Natural killer cell (primary cell): ENCODE measurements at regions not wholly inside any gene's neighbourhood (a gene's known extent, or its start where the extent isn't known, plus 50 kb on each side); places are given as distances from the start of the nearest gene placed in this dataset.
"Not testable (repeated sequence)": the region's sequence is repeated elsewhere in the genome, so short reads cannot be mapped to it uniquely, and the experiment has no call there.

Source experiments
- ATAC-seq, 3 donors: fragments of 150-1000 bp in 2 of 3; fragments of 200-7000 bp in 1 of 3; cut with Tn5 transposase; 1 replicate in 1 of 3; 2 replicates in 2 of 3; pipeline ENCODE4 v1.10.0; 2021; ENCODE audit warnings: mild to moderate bottlenecking in 2 of 3, moderate library complexity in 2 of 3
- DNase-seq, 2 donors: peaks; one replicate each; pipeline versions ENCODE4 v3.0.0 to v3.0.0-alpha.2; 2013 to 2021; ENCODE audit warnings: mixed read lengths in 1 of 2
- H3K27ac ChIP-seq: one replicate; pipeline ENCODE4 v1.5.1; 2013; ENCODE audit warnings: mild to moderate bottlenecking, low read length
- H3K27me3 ChIP-seq: one replicate; pipeline ENCODE4 v1.6.1; 2013; ENCODE audit warnings: low read length; ENCODE audit not compliant: control insufficient read depth, insufficient read depth
- H3K36me3 ChIP-seq: one replicate; pipeline ENCODE4 v1.6.1; 2013; ENCODE audit warnings: low read length; ENCODE audit not compliant: control insufficient read depth, insufficient read depth
- H3K4me1 ChIP-seq: one replicate; pipeline ENCODE4 v1.6.1; 2013; ENCODE audit warnings: low read length; ENCODE audit not compliant: control insufficient read depth, insufficient read depth
- H3K4me3 ChIP-seq: one replicate; pipeline ENCODE4 v1.5.1; 2013; ENCODE audit warnings: low read length
- H3K9me3 ChIP-seq: one replicate; pipeline ENCODE4 v1.6.1; 2013; ENCODE audit warnings: low read length; ENCODE audit not compliant: control insufficient read depth, insufficient read depth
- H3K27ac Mint-ChIP-seq, 2 donors: one replicate each; pipeline ENCODE4 v1.8.0; 2022; ENCODE audit warnings: mild to moderate bottlenecking in 2 of 2, mixed read lengths in 2 of 2, moderate library complexity in 1 of 2
- H3K27me3 Mint-ChIP-seq, 2 donors: one replicate each; pipeline ENCODE4 v1.8.0; 2022; ENCODE audit warnings: low read depth in 2 of 2, mixed read lengths in 2 of 2
- H3K36me3 Mint-ChIP-seq: one replicate; pipeline ENCODE4 v1.8.0; 2022; ENCODE audit warnings: mixed read lengths
- H3K4me1 Mint-ChIP-seq, 2 donors: one replicate each; pipeline ENCODE4 v1.8.0; 2022; ENCODE audit warnings: mixed read lengths in 2 of 2
- H3K4me3 Mint-ChIP-seq: one replicate; pipeline ENCODE4 v1.8.0; 2022; ENCODE audit warnings: mild to moderate bottlenecking, moderate library complexity, mixed read lengths
- H3K9me3 Mint-ChIP-seq, 2 donors: one replicate each; pipeline ENCODE4 v1.8.0; 2022; ENCODE audit warnings: mixed read lengths in 2 of 2
- WGBS: methylation state at CpG from one replicate; pipeline ENCODE4 v1.1.7; 2013; ENCODE audit warnings: missing lambda C conversion rate; ENCODE audit not compliant: insufficient coverage; 5-methylcytosine and 5-hydroxymethylcytosine counted together
- intact Hi-C: fragments of 100-400 bp; cut with micrococcal nuclease; formaldehyde crosslinking; loops from one replicate; pipeline ENCODE4 v1.14.2; 2022
- TF ChIP-seq, protein P1 (sequence below): fragments of 200-600 bp; IDR thresholded peaks from one replicate; pipeline ENCODE4 v1.8.0; 2022; ENCODE audit warnings: antibody characterized with exemption

DNA sequence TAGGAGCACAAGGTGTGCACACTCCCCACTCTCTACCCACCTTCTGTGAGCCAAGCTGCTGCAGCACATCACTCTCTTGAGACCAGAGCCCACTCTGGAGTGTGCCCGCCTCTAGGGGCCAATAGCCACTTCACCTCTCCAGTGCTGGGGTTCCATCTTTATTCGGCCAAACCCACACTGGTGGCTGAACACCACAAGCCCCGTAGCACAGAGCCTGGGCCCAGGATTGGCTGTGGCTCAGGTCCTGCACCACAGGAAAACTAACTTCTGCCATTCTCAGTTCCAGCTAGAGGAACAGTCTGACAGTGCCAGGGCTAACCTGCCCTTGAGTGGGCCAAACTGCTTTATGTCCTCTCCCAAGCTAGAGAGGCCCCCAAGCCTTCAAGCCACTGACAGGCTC lies 111.0 kb upstream of the TOX3 start:
- H3K4me1 ChIP-seq, result no peaks in the 10 kb centered on the region
- H3K9me3 ChIP-seq, result peaks cover 13% of the 10 kb centered on the region
- TF ChIP-seq, protein P1, sequence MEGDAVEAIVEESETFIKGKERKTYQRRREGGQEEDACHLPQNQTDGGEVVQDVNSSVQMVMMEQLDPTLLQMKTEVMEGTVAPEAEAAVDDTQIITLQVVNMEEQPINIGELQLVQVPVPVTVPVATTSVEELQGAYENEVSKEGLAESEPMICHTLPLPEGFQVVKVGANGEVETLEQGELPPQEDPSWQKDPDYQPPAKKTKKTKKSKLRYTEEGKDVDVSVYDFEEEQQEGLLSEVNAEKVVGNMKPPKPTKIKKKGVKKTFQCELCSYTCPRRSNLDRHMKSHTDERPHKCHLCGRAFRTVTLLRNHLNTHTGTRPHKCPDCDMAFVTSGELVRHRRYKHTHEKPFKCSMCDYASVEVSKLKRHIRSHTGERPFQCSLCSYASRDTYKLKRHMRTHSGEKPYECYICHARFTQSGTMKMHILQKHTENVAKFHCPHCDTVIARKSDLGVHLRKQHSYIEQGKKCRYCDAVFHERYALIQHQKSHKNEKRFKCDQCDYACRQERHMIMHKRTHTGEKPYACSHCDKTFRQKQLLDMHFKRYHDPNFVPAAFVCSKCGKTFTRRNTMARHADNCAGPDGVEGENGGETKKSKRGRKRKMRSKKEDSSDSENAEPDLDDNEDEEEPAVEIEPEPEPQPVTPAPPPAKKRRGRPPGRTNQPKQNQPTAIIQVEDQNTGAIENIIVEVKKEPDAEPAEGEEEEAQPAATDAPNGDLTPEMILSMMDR, result no peak
- intact Hi-C loops, result no loop called here
- Mint-ChIP-seq H3K4me3 (no peak overlapping the region), H3K4me1 (no peaks in the 10 kb centered on the region), H3K27ac (no peak overlapping the region), H3K9me3 (peaks cover 12 to 14% of the 10 kb centered on the region in 2 donors), H3K36me3 (peaks cover 9% of the 10 kb centered on the region), H3K27me3 (no peaks in the 10 kb centered on the region)
- no peaks in the 10 kb centered on the region for H3K27me3 ChIP-seq
- WGBS, result 90% methylated on average over 3 of the region's 3 CpGs
- DNase-seq (no peak), ATAC-seq (no peak)
- H3K27ac ChIP-seq, result no peak overlapping the region
- H3K36me3 ChIP-seq, result no peaks in the 10 kb centered on the region
- no peak overlapping the region for H3K4me3 ChIP-seq

DNA sequence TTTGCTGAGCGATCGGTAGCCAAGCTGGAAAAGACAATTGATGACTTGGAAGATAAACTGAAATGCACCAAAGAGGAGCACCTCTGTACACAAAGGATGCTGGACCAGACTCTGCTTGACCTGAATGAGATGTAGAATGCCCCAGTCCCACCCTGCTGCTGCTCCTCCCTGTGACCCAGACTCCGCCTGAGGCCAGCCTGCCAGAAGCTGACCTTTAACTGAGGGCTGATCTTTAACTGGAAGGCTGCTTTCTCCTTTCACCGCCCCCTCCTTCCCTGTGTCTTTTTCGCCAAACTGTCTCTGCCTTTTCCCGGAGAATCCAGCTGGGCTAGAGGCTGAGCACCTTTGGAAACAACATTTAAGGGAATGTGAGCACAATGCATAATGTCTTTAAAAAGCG lies 109.0 kb upstream of the TOX3 start:
- WGBS, result 73% methylated on average over 6 of the region's 7 CpGs
- H3K27me3 ChIP-seq, DNase-seq, intact Hi-C loops, H3K4me1 ChIP-seq, H3K27ac Mint-ChIP-seq, H3K36me3 ChIP-seq, ATAC-seq, H3K36me3 Mint-ChIP-seq, H3K27ac ChIP-seq, H3K4me3 Mint-ChIP-seq, H3K4me3 ChIP-seq, H3K27me3 Mint-ChIP-seq, H3K4me1 Mint-ChIP-seq: not testable (repeated sequence)
- peaks cover 13% of the 10 kb centered on the region for H3K9me3 ChIP-seq
- H3K9me3 Mint-ChIP-seq, result peaks cover 8 to 16% of the 10 kb centered on the region in 2 donors

DNA sequence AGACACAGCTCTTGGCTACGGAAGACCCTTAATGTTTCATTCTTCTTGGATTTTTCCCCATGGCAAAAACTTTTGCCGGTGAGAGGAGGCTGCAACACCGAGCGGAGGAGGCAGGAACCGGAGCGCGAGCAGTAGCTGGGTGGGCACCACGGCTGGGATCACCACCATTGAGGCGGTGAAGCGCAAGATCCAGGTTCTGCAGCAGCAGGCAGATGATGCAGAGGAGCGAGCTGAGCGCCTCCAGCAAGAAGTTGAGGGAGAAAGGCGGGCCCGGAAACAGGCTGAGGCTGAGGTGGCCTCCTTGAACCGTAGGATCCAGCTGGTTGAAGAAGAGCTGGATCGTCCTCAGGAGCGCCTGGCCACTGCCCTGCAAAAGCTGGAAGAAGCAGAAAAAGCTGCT lies 108.2 kb upstream of the TOX3 start:
- H3K4me3 Mint-ChIP-seq, H3K27me3 Mint-ChIP-seq, H3K4me1 Mint-ChIP-seq, H3K36me3 ChIP-seq, H3K4me3 ChIP-seq, H3K4me1 ChIP-seq, ATAC-seq, H3K27ac Mint-ChIP-seq, intact Hi-C loops, DNase-seq, H3K27ac ChIP-seq, H3K36me3 Mint-ChIP-seq, H3K27me3 ChIP-seq: not testable (repeated sequence)
- peaks cover 8 to 14% of the 10 kb centered on the region in 2 donors for H3K9me3 Mint-ChIP-seq
- peaks cover 11% of the 10 kb centered on the region for H3K9me3 ChIP-seq
- 92% methylated on average over 17 of the region's 17 CpGs for WGBS

DNA sequence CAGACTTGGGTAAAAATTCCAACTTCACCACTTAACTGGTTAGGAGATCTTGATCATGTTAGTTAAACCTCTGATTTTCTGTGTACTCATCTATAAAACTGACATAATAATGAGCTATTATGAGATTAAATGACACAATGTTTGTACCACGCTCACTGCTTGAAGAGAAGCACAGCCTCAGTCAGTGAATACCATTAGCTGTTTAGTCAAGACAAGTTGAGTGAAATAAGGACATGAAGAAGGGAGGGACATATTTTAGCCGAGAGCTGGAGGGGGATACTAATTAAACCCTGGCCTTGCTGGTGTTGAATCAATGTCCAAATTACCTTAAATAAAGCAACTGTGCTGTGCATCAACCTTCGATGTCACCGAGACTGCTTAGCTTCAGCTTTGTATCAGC lies 105.1 kb upstream of the TOX3 start:
- H3K27me3 Mint-ChIP-seq, result no peaks in the 10 kb centered on the region
- Histone ChIP-seq H3K4me1 (no peaks in the 10 kb centered on the region), H3K36me3 (no peaks in the 10 kb centered on the region), H3K27me3 (no peaks in the 10 kb centered on the region), H3K27ac (no peak overlapping the region), H3K9me3 (no peaks in the 10 kb centered on the region), H3K4me3 (no peak overlapping the region)
- peaks cover 3 to 11% of the 10 kb centered on the region in 2 donors for H3K9me3 Mint-ChIP-seq
- H3K4me1 Mint-ChIP-seq, result no peaks in the 10 kb centered on the region
- 87% methylated on average over 4 of the region's 4 CpGs for WGBS
- no peaks in the 10 kb centered on the region for H3K36me3 Mint-ChIP-seq
- no peak overlapping the region for H3K27ac Mint-ChIP-seq
- DNase-seq, result no peak
- no peak for ATAC-seq
- intact Hi-C loops, result no loop called here
- H3K4me3 Mint-ChIP-seq, result no peak overlapping the region
- TF ChIP-seq, protein P1, result no peak

DNA sequence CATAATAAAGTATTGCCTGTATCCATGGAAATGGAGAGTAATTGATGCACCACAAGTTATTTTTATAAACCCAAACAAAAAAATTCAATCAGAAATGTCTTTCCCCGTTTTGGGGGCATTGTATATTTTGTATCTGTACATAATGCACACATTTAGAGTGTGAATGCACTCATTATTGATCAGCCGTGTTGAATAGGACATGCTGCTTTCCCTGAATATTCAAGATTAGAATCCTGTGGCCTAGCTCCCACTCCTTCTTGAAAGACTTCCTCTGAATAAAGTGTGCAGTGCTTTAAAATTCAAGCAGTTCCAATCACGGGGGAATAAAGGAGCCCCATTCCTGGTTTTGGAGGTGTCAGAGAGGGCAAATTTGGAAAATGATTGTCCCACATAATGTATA lies 103.8 kb upstream of the TOX3 start:
- Histone ChIP-seq H3K9me3 (no peaks in the 10 kb centered on the region), H3K27me3 (no peaks in the 10 kb centered on the region), H3K27ac (no peak overlapping the region), H3K4me1 (no peaks in the 10 kb centered on the region), H3K36me3 (no peaks in the 10 kb centered on the region), H3K4me3 (no peak overlapping the region)
- Mint-ChIP-seq H3K4me1 (no peaks in the 10 kb centered on the region), H3K9me3 (peaks cover 3 to 14% of the 10 kb centered on the region in 2 donors), H3K27me3 (no peaks in the 10 kb centered on the region), H3K4me3 (no peak overlapping the region), H3K27ac (no peak overlapping the region), H3K36me3 (no peaks in the 10 kb centered on the region)
- intact Hi-C loops, result no loop called here
- ATAC-seq (no peak), DNase-seq (no peak)
- TF ChIP-seq, protein P1, result no peak
- 74% methylated on average over 2 of the region's 3 CpGs for WGBS
